ENCODE measurements at regions not wholly inside any gene's neighbourhood (a gene's known extent, or its start where the extent isn't known, plus 50 kb on each side); places are given as distances from the start of the nearest gene placed in this dataset.
"Not testable (repeated sequence)": the region's sequence is repeated elsewhere in the genome, so short reads cannot be mapped to it uniquely, and the experiment has no call there.

DNA sequence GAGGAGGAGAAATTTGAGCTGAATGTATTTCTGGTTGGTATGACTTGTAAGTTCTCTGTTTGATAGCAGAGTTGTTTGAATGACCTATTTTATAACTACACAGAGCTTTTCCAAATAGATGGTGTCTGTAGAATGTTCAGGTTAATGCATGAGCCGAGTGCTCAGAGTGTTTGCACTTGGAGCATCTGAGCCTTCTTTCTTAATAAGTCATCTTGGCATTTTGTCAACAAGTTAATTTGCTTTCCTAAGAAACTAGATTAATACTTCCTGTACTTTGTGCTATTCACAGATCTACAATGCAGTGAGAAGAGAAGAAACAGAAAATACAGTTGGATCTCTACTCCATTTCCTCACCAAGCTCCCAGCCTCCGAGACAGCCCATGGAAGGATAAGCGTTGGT is 138.2 kb downstream of the PLCE1 start:
- H3K36me3 ChIP-seq (ENCODE audit: insufficient read depth, low read length): no peaks in the 10 kb centered on the region
- no peaks in the 10 kb centered on the region for H3K9me3 ChIP-seq (replicated peaks; ENCODE audit: low read length)
- H3K4me2 ChIP-seq (ENCODE audit: low read length): no peak overlapping the region
- H3K4me1 ChIP-seq (ENCODE audit: control insufficient read depth, insufficient read depth, low read length): peaks cover 23% of the 10 kb centered on the region
- no peak overlapping the region for H3K9ac ChIP-seq (ENCODE audit: low read depth, low read length)
- no peak overlapping the region for H3K4me3 ChIP-seq (ENCODE audit: low read length)
- H3K27me3 ChIP-seq (ENCODE audit: control insufficient read depth, insufficient read depth, low read length): no peaks in the 10 kb centered on the region

DNA sequence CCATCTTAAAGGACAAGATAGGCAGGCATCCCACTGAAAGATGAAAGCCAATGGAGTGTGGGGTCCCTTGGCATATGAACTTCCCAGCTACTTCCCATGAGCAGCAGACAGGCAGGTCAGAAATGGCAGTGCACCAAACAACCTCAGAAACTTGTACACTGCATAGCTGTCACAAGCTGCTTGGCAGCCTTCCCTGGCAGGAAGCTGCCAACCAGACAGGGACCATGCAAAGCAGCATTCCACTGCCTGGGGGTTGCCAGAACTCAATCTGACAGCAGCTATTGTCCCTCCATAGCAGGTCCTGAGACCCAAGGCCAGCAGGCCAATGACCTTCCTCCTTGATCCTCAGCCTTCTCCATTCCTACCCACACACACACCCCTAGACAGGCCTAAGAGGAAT is 139.5 kb downstream of the PLCE1 start:
- Histone ChIP-seq H3K4me1 (ENCODE audit: control insufficient read depth, insufficient read depth, low read length) (peaks cover 23% of the 10 kb centered on the region), H3K27me3 (ENCODE audit: control insufficient read depth, insufficient read depth, low read length) (no peaks in the 10 kb centered on the region), H3K4me3 (ENCODE audit: low read length) (no peak overlapping the region), H3K9ac (ENCODE audit: low read depth, low read length) (no peak overlapping the region), H3K4me2 (ENCODE audit: low read length) (no peak overlapping the region), H3K9me3 (replicated peaks; ENCODE audit: low read length) (no peaks in the 10 kb centered on the region), H3K36me3 (ENCODE audit: insufficient read depth, low read length) (no peaks in the 10 kb centered on the region)

DNA sequence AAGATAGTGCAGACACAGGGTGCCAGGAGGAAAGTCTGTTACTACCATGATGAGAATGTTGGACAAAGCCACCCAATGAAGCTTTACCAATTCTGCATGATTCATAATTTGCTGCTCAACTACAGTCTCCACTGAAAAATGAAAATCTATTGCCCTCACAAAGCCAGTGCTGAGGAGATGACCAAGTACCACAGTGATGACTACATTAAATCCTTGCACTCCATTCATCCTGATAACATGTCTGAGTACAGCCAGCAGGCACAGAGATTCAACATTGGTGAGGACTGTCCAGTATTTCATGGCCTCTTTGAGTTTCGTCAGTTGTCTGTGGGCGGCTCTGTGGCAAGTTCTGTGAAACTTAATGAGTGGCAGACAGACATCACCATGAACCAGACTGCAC is 144.0 kb downstream of the PLCE1 start:
- Histone ChIP-seq H3K9ac (ENCODE audit: low read depth, low read length) (no peak overlapping the region), H3K4me2 (ENCODE audit: low read length) (no peak overlapping the region), H3K36me3 (ENCODE audit: insufficient read depth, low read length) (no peaks in the 10 kb centered on the region), H3K27me3 (ENCODE audit: control insufficient read depth, insufficient read depth, low read length) (no peaks in the 10 kb centered on the region), H3K4me3 (ENCODE audit: low read length) (no peak overlapping the region), H3K4me1 (ENCODE audit: control insufficient read depth, insufficient read depth, low read length) (peaks cover 6% of the 10 kb centered on the region), H3K9me3 (replicated peaks; ENCODE audit: low read length) (no peaks in the 10 kb centered on the region)

DNA sequence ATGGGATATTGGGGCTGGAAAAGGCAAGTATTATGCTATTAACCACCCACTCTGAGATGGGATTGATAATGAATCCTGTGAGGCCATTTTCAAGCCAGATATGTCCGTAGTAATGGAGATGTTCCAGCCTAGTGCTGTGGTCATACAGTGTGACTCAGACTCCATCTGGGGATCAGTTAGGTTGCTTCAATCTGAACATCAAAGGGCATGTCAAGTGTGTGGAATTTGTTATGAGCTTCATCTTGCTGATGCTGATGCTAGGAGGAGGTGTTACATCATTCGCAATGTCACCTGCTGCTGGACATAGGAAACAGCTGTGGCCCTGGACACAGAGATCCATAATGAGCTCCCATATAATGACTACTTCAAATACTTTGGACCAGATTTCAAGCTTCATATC is 144.7 kb downstream of the PLCE1 start:
- no peak overlapping the region for H3K9ac ChIP-seq (ENCODE audit: low read depth, low read length)
- H3K4me3 ChIP-seq (ENCODE audit: low read length): no peak overlapping the region
- no peaks in the 10 kb centered on the region for H3K9me3 ChIP-seq (replicated peaks; ENCODE audit: low read length)
- no peaks in the 10 kb centered on the region for H3K36me3 ChIP-seq (ENCODE audit: insufficient read depth, low read length)
- no peak overlapping the region for H3K4me2 ChIP-seq (ENCODE audit: low read length)
- H3K27me3 ChIP-seq (ENCODE audit: control insufficient read depth, insufficient read depth, low read length): no peaks in the 10 kb centered on the region
- peaks cover 1% of the 10 kb centered on the region for H3K4me1 ChIP-seq (ENCODE audit: control insufficient read depth, insufficient read depth, low read length)

DNA sequence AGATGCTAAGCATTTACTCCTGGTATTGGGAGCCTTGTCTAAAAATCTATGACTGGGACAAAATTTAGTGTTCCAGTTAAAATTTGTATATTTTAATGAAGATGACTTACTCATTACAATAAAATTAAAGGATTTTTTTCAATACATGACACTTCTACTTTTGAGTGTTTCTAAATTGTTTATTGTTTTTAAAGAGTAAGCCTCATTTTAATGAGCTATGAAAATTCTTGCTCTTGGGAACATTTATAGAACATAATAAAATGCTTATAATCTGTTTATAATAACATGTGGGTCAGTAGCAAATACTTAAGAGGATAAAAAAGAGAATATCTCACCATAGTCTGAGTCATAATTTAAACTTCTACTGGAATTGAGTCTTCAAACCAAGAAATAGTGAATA is 149.5 kb downstream of the PLCE1 start:
- Histone ChIP-seq H3K27me3 (ENCODE audit: control insufficient read depth, insufficient read depth, low read length) (no peaks in the 10 kb centered on the region), H3K9ac (ENCODE audit: low read depth, low read length) (no peak overlapping the region), H3K4me1 (ENCODE audit: control insufficient read depth, insufficient read depth, low read length) (no peaks in the 10 kb centered on the region), H3K4me2 (ENCODE audit: low read length) (no peak overlapping the region), H3K4me3 (ENCODE audit: low read length) (no peak overlapping the region), H3K36me3 (ENCODE audit: insufficient read depth, low read length) (no peaks in the 10 kb centered on the region), H3K9me3 (replicated peaks; ENCODE audit: low read length) (no peaks in the 10 kb centered on the region)

DNA sequence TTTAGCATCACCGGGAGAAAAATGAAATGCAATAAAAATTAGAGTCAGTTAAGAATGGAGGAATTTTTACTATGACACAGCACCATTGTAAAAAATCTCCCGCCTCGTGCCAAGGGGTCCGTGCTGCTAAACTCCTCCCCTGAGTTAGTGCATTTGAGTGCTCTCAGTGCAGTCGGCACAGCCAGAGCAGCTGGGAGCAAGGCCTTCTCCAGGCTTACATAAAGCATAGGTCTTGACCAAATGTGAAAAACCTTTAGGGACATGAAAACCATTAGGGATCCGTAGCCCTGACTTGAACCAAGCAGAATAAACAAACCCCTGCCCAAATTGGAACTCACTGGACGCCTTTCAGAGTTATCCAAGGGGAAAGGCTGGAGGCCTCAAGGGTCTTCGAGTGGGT is 152.6 kb downstream of the PLCE1 start:
- no peaks in the 10 kb centered on the region for H3K9me3 ChIP-seq (replicated peaks; ENCODE audit: low read length)
- no peaks in the 10 kb centered on the region for H3K4me1 ChIP-seq (ENCODE audit: control insufficient read depth, insufficient read depth, low read length)
- no peaks in the 10 kb centered on the region for H3K36me3 ChIP-seq (ENCODE audit: insufficient read depth, low read length)
- no peak overlapping the region for H3K4me2 ChIP-seq (ENCODE audit: low read length)
- H3K9ac ChIP-seq (ENCODE audit: low read depth, low read length): no peak overlapping the region
- H3K27me3 ChIP-seq (ENCODE audit: control insufficient read depth, insufficient read depth, low read length): no peaks in the 10 kb centered on the region
- H3K4me3 ChIP-seq (ENCODE audit: low read length): no peak overlapping the region

DNA sequence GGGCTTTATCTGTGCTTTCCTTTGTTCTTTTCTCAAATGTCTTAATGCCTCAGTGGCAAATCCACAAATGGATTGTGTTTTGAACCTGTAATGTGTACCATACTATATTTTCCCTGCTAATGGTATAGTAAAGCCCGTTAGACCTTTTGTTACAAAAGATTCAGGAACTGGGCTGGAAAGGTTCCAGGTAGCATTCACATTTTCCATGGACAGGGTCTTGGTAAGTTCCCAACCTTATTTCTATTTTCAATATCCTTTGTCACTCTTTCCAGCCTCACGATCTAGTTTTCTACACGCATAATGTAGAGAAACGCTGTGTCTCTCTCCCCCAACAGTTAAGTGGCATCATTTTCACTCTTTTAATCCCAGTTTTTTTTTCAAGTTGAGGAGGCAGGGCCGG is 153.0 kb downstream of the PLCE1 start:
- no peaks in the 10 kb centered on the region for H3K4me1 ChIP-seq (ENCODE audit: control insufficient read depth, insufficient read depth, low read length)
- no peaks in the 10 kb centered on the region for H3K27me3 ChIP-seq (ENCODE audit: control insufficient read depth, insufficient read depth, low read length)
- H3K4me2 ChIP-seq (ENCODE audit: low read length): no peak overlapping the region
- no peak overlapping the region for H3K4me3 ChIP-seq (ENCODE audit: low read length)
- no peaks in the 10 kb centered on the region for H3K36me3 ChIP-seq (ENCODE audit: insufficient read depth, low read length)
- no peaks in the 10 kb centered on the region for H3K9me3 ChIP-seq (replicated peaks; ENCODE audit: low read length)
- no peak overlapping the region for H3K9ac ChIP-seq (ENCODE audit: low read depth, low read length)

DNA sequence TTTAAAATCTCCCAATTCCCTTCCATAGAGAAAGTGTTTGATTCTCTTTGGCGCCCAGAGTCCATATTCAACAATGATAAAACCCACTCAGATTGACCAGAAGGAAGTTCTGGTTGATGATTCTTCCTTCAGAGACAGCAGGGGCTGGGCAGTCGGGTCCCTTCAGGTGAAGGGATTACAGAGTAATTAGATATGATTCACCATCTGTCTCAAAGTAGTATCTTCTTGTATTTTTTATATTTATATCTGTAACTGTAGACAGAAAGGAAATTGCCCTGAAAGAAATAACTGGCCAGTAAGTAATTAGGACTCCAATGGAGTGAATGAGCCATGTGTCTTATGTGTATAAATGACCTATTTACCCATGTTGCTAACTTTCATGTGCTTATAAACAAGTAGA is 156.0 kb downstream of the PLCE1 start:
- H3K9me3 ChIP-seq (replicated peaks; ENCODE audit: low read length): no peaks in the 10 kb centered on the region
- H3K4me2 ChIP-seq (ENCODE audit: low read length): no peak overlapping the region
- H3K4me1 ChIP-seq (ENCODE audit: control insufficient read depth, insufficient read depth, low read length): no peaks in the 10 kb centered on the region
- H3K27me3 ChIP-seq (ENCODE audit: control insufficient read depth, insufficient read depth, low read length): no peaks in the 10 kb centered on the region
- H3K36me3 ChIP-seq (ENCODE audit: insufficient read depth, low read length): no peaks in the 10 kb centered on the region
- H3K4me3 ChIP-seq (ENCODE audit: low read length): no peak overlapping the region
- no peak overlapping the region for H3K9ac ChIP-seq (ENCODE audit: low read depth, low read length)

DNA sequence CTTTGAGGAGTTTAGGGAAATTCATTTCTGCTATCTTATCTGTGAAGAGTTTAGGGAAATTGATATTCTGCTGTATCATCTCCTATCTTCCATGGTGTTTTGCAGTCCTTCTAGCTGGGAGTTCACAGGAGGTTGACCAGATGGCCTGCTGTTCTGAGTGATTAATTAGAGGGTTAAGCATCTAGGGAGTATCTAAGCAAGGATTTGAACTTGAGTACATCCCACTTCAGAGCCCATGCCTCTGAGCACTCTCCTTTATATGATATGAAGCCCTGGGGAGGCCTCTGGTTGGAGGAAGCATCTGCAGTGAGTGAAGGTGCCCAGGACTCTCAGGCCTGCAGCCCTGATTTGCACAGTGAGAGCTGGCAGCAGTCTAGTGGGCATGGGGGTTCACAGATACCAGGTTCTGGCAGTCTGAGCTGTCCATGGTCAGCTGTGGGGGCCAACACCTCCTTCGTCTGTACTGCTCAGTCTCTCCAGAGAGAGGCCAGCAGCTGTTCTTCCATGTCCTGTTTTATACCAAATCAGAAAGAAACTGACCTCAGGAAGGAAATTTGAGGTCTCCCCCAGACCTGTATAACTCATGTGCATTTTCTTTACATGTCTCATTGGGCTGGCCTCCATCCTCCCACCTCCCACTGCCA is 156.9 kb downstream of the PLCE1 start:
- Histone ChIP-seq H3K9me3 (replicated peaks; ENCODE audit: low read length) (no peaks in the 10 kb centered on the region), H3K4me2 (ENCODE audit: low read length) (no peak overlapping the region), H3K4me3 (ENCODE audit: low read length) (no peak overlapping the region), H3K36me3 (ENCODE audit: insufficient read depth, low read length) (no peaks in the 10 kb centered on the region), H3K4me1 (ENCODE audit: control insufficient read depth, insufficient read depth, low read length) (no peaks in the 10 kb centered on the region), H3K9ac (ENCODE audit: low read depth, low read length) (no peak overlapping the region), H3K27me3 (ENCODE audit: control insufficient read depth, insufficient read depth, low read length) (no peaks in the 10 kb centered on the region)

DNA sequence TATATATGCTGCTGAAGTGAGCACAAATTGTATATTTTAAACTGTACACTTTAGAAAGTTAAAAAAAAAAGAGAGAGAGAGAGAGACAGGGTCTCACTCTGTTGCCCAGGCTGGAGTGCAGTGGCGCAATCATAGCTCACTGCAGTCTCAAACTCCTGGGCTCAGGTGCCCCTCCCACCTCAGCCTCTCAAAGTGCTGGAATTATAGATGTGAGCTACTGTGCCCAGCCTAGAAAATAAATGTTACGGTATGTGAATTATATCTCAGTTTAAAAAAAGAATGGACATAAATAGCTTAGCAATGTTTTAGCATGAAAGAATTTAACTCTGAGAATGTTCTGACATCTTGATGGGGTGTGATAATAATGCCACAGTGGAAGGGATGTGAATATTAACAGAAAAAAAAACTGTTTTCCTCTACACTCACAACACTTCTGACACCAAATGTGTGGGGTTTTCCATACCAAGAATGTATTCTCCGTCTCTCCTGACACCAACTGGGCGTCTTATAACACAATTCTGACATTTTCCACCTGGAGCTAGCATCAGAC is 162.1 kb downstream of the PLCE1 start:
- H3K36me3 ChIP-seq (ENCODE audit: insufficient read depth, low read length): no peaks in the 10 kb centered on the region
- no peaks in the 10 kb centered on the region for H3K4me1 ChIP-seq (ENCODE audit: control insufficient read depth, insufficient read depth, low read length)
- H3K9ac ChIP-seq (ENCODE audit: low read depth, low read length): no peak overlapping the region
- no peak overlapping the region for H3K4me2 ChIP-seq (ENCODE audit: low read length)
- no peaks in the 10 kb centered on the region for H3K27me3 ChIP-seq (ENCODE audit: control insufficient read depth, insufficient read depth, low read length)
- H3K9me3 ChIP-seq (replicated peaks; ENCODE audit: low read length): no peaks in the 10 kb centered on the region
- H3K4me3 ChIP-seq (ENCODE audit: low read length): no peak overlapping the region

DNA sequence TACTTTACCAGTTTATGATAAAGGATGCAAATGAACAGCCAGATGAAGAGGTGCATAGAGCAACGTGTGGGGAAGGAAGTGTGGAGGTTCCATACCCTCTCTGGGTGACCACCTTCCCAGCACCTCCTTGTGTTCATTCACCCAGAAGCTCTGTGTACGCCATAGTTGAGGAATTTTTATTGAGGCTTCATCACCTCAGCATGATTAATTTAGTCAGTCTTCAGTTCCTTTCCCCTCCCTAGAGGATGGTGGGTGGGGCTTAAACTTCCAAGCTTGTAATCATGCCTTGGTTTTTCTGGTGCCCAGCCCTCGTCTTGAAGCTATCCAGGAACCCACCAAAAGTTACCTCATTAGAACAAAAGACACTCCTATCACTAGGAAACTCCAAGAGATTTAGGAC is 162.7 kb downstream of the PLCE1 start:
- H3K36me3 ChIP-seq (ENCODE audit: insufficient read depth, low read length): no peaks in the 10 kb centered on the region
- no peak overlapping the region for H3K4me3 ChIP-seq (ENCODE audit: low read length)
- no peaks in the 10 kb centered on the region for H3K27me3 ChIP-seq (ENCODE audit: control insufficient read depth, insufficient read depth, low read length)
- no peaks in the 10 kb centered on the region for H3K9me3 ChIP-seq (replicated peaks; ENCODE audit: low read length)
- H3K9ac ChIP-seq (ENCODE audit: low read depth, low read length): no peak overlapping the region
- H3K4me1 ChIP-seq (ENCODE audit: control insufficient read depth, insufficient read depth, low read length): no peaks in the 10 kb centered on the region
- H3K4me2 ChIP-seq (ENCODE audit: low read length): no peak overlapping the region

DNA sequence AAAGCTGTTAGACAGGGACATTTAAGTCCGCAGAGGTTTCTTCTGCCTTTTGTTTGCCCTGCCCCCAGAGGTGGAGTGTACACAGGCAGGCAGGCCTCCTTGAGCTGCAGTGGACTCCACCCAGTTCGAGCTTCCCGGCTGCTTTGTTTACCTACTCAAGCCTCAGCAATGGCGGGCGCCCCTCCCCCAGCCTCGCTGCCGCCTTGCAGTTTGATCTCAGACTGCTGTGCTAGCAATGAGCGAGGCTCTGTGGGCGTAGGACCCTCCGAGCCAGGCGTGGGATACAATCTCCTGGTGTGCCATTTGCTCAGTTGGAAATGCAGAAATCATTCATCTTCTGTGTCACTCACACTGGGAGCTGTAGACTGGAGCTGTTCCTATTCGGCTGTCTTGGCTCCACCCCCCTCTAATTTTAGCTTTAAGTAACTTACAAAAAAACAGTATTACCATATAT is 171.5 kb downstream of the PLCE1 start:
- H3K9ac ChIP-seq (ENCODE audit: low read depth, low read length); H3K36me3 ChIP-seq (ENCODE audit: insufficient read depth, low read length); H3K4me3 ChIP-seq (ENCODE audit: low read length); H3K4me2 ChIP-seq (ENCODE audit: low read length); H3K27me3 ChIP-seq (ENCODE audit: control insufficient read depth, insufficient read depth, low read length); H3K9me3 ChIP-seq (replicated peaks; ENCODE audit: low read length); H3K4me1 ChIP-seq (ENCODE audit: control insufficient read depth, insufficient read depth, low read length): not testable (repeated sequence)

Measured in skeletal muscle satellite cell (primary cell).